ENCODE measurements at regions not wholly inside any gene's neighbourhood (a gene's known extent, or its start where the extent isn't known, plus 50 kb on each side); places are given as distances from the start of the nearest gene placed in this dataset.

- Histone ChIP-seq H3K9me3 (ENCODE audit: low read length) (no peaks in the 10 kb centered on the region), H4K20me1 (ENCODE audit: insufficient read depth) (no peaks in the 10 kb centered on the region), H3K27me3 (ENCODE audit: insufficient read depth, low read depth, low read length) (no peaks in the 10 kb centered on the region), H2AFZ (ENCODE audit: low read depth, low read length) (peak overlapping the region; percentile 6), H3K9me2 (ENCODE audit: insufficient read depth, low read length) (no peaks in the 10 kb centered on the region), H3K4me3 (ENCODE audit: low read length) (no peak overlapping the region), H3K4me2 (ENCODE audit: low read length) (no peak overlapping the region), H3F3A (ENCODE audit: insufficient read depth, low read length, poor library complexity, severe bottlenecking) (peaks cover 8% of the 10 kb centered on the region), H3K27ac (ENCODE audit: low read length) (no peak overlapping the region), H3K9ac (ENCODE audit: low read length) (peak overlapping the region; percentile 1), H3K36me3 (ENCODE audit: insufficient read depth, low read length) (no peaks in the 10 kb centered on the region), H3K79me2 (replicated peaks; ENCODE audit: insufficient read depth, low read length) (no peaks in the 10 kb centered on the region)
- TF ChIP-seq REST (IDR thresholded peaks at IDR 0.05; ENCODE audit: borderline replicate concordance) (no peak), SMC3 (conservative IDR thresholded peaks at IDR 0.05; ENCODE audit: poor library complexity) (no peak)
These were observed 195.0 kb upstream of the EPHA3 start for GRCh38 chr3:88912294-88912877.

- H3K36me3 ChIP-seq (ENCODE audit: insufficient read depth, low read length), result no peaks in the 10 kb centered on the region
- H2AFZ ChIP-seq (ENCODE audit: low read depth, low read length), result no peak overlapping the region
- no peaks in the 10 kb centered on the region for H3K27me3 ChIP-seq (ENCODE audit: insufficient read depth, low read depth, low read length)
- no peak overlapping the region for H3K4me3 ChIP-seq (ENCODE audit: low read length)
- no peak overlapping the region for H3K4me2 ChIP-seq (ENCODE audit: low read length)
- no peak overlapping the region for H3K9ac ChIP-seq (ENCODE audit: low read length)
- H3K79me2 ChIP-seq (replicated peaks; ENCODE audit: insufficient read depth, low read length), result no peaks in the 10 kb centered on the region
- H3F3A ChIP-seq (ENCODE audit: insufficient read depth, low read length, poor library complexity, severe bottlenecking), result no peaks in the 10 kb centered on the region
- H3K27ac ChIP-seq (ENCODE audit: low read length), result no peak overlapping the region
- no peaks in the 10 kb centered on the region for H3K9me2 ChIP-seq (ENCODE audit: insufficient read depth, low read length)
- no peaks in the 10 kb centered on the region for H4K20me1 ChIP-seq (ENCODE audit: insufficient read depth)
- H3K9me3 ChIP-seq (ENCODE audit: low read length), result no peaks in the 10 kb centered on the region
- TF ChIP-seq TAF1 (IDR thresholded peaks at IDR 0.05; ENCODE audit: low read depth) (no peak), EP300 (conservative IDR thresholded peaks at IDR 0.05; ENCODE audit: poor library complexity, severe bottlenecking) (peak; percentile 27)
These were observed 188.6 kb upstream of the EPHA3 start for GRCh38 chr3:88918841-88919240.

- Histone ChIP-seq H2AFZ (ENCODE audit: low read depth, low read length) (no peak overlapping the region), H3K27me3 (ENCODE audit: insufficient read depth, low read depth, low read length) (no peaks in the 10 kb centered on the region), H3F3A (ENCODE audit: insufficient read depth, low read length, poor library complexity, severe bottlenecking) (no peaks in the 10 kb centered on the region), H3K4me3 (ENCODE audit: low read length) (no peak overlapping the region), H3K4me2 (ENCODE audit: low read length) (no peak overlapping the region), H3K27ac (ENCODE audit: low read length) (no peak overlapping the region), H3K9me2 (ENCODE audit: insufficient read depth, low read length) (no peaks in the 10 kb centered on the region), H4K20me1 (ENCODE audit: insufficient read depth) (no peaks in the 10 kb centered on the region), H3K36me3 (ENCODE audit: insufficient read depth, low read length) (no peaks in the 10 kb centered on the region), H3K9ac (ENCODE audit: low read length) (no peak overlapping the region), H3K79me2 (replicated peaks; ENCODE audit: insufficient read depth, low read length) (no peaks in the 10 kb centered on the region), H3K9me3 (ENCODE audit: low read length) (no peaks in the 10 kb centered on the region)
- TF ChIP-seq EP300 (conservative IDR thresholded peaks at IDR 0.05; ENCODE audit: poor library complexity, severe bottlenecking) (no peak), TAF1 (IDR thresholded peaks at IDR 0.05; ENCODE audit: low read depth) (no peak), CTCF (IDR thresholded peaks at IDR 0.05; ENCODE audit: poor library complexity, severe bottlenecking) (no peak), POLR2AphosphoS5 (IDR thresholded peaks at IDR 0.05) (no peak), REST (IDR thresholded peaks at IDR 0.05; ENCODE audit: borderline replicate concordance) (no peak), SMC3 (conservative IDR thresholded peaks at IDR 0.05; ENCODE audit: poor library complexity) (no peak), RAD21 (conservative IDR thresholded peaks at IDR 0.05) (no peak), MXI1 (conservative IDR thresholded peaks at IDR 0.05; ENCODE audit: poor library complexity, severe bottlenecking) (no peak), EZH2 (IDR thresholded peaks at IDR 0.05; ENCODE audit: borderline replicate concordance, insufficient read depth, low read length, poor library complexity, severe bottlenecking) (no peak)
These were observed 185.4 kb upstream of the EPHA3 start for GRCh38 chr3:88921986-88922385.

All from neural cell (in vitro differentiated cells).